ENCODE measurements at regions not wholly inside any gene's neighbourhood (a gene's known extent, or its start where the extent isn't known, plus 50 kb on each side); places are given as distances from the start of the nearest gene placed in this dataset.
A peak's percentile ranks its signal among the peaks of the same experiment; 100 is the strongest.

DNA sequence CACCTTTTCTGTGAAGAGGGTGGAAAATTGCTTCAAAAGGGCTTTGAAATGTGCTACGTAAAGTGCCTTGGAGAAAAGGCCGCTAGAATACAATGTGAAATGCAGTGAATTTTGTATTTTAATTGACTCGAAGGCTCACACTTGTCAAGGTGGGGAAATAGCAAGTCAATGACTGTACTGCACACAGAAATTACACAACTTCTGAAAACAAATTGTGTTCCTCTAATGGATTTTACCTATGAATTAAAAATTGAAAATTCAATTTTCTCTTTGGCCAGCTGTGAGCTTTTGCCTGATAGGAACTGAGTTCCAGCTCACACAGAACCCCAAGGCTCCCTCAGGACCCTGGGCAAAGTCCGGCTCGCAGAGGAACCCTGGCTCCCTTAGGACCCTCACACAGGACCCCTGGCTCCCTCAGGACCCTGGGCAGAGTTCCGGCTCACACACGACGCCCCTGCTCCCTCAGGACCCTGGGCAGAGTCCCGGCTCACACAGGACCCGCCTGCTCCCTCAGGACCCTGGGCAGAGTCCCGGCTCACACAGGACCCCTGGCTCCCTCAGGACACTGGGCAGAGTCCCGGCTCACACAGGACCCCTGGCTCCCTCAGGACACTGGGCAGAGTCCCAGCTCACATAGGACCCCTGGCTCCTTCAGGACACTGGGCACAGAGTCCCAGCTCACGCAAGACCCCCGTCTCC lies 324.9 kb downstream of the UQCRFS1 start:
- intact Hi-C loops (cut with micrococcal nuclease) = no loop called here
- peaks cover 18% of the 10 kb centered on the region for H3K4me1 ChIP-seq
- no peak overlapping the region for H3K4me3 ChIP-seq
- no peak for DNase-seq
- H3K27ac ChIP-seq (replicated peaks) = no peak overlapping the region
- H3K36me3 ChIP-seq = no peaks in the 10 kb centered on the region
- H3K27me3 ChIP-seq (ENCODE audit: low read depth) = peaks cover 4% of the 10 kb centered on the region
- H3K9me3 ChIP-seq (replicated peaks) = no peaks in the 10 kb centered on the region
- TF ChIP-seq, protein P1, sequence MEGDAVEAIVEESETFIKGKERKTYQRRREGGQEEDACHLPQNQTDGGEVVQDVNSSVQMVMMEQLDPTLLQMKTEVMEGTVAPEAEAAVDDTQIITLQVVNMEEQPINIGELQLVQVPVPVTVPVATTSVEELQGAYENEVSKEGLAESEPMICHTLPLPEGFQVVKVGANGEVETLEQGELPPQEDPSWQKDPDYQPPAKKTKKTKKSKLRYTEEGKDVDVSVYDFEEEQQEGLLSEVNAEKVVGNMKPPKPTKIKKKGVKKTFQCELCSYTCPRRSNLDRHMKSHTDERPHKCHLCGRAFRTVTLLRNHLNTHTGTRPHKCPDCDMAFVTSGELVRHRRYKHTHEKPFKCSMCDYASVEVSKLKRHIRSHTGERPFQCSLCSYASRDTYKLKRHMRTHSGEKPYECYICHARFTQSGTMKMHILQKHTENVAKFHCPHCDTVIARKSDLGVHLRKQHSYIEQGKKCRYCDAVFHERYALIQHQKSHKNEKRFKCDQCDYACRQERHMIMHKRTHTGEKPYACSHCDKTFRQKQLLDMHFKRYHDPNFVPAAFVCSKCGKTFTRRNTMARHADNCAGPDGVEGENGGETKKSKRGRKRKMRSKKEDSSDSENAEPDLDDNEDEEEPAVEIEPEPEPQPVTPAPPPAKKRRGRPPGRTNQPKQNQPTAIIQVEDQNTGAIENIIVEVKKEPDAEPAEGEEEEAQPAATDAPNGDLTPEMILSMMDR (IDR thresholded peaks at IDR 0.05; ENCODE audit: borderline replicate concordance) = no peak

DNA sequence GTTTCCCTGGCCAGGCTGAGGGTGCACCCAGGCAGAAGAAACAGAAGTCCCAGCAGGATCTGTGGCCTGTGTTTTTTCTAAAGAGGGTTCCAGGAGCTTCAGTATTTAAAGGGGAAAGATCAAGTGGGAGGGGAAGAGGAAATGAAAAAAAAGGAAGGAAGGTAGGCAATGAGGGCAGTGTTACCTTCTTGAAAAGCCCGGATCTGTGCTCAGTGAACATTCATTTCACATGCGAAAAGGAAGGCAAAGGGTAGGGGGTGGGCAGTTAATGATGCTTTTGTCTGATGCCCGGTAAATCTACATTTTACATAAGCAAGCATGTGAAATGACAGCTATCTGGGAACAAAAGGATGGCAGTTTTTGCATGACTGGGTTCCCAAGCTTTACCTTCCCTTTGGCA lies 326.2 kb downstream of the UQCRFS1 start:
- peaks cover 4% of the 10 kb centered on the region for H3K27me3 ChIP-seq (ENCODE audit: low read depth)
- H3K4me3 ChIP-seq = peak overlapping the region; percentile 67
- TF ChIP-seq, protein P1 (IDR thresholded peaks at IDR 0.05; ENCODE audit: borderline replicate concordance) = no peak
- DNase-seq = no peak
- intact Hi-C loops (cut with micrococcal nuclease) = no loop called here
- H3K9me3 ChIP-seq (replicated peaks) = no peaks in the 10 kb centered on the region
- H3K27ac ChIP-seq (replicated peaks) = peak overlapping the region; percentile 86
- H3K36me3 ChIP-seq = no peaks in the 10 kb centered on the region
- H3K4me1 ChIP-seq = peaks cover 26% of the 10 kb centered on the region

GRCh38 chr19:28885965-28886364 lies 327.0 kb downstream of the UQCRFS1 start:
- H3K36me3 ChIP-seq = no peaks in the 10 kb centered on the region
- TF ChIP-seq, protein P1 (IDR thresholded peaks at IDR 0.05; ENCODE audit: borderline replicate concordance) = no peak
- peaks cover 4% of the 10 kb centered on the region for H3K27me3 ChIP-seq (ENCODE audit: low read depth)
- DNase-seq = no peak
- H3K4me3 ChIP-seq = peak overlapping the region; percentile 67
- peak overlapping the region; percentile 86 for H3K27ac ChIP-seq (replicated peaks)
- no peaks in the 10 kb centered on the region for H3K9me3 ChIP-seq (replicated peaks)
- intact Hi-C loops (cut with micrococcal nuclease) = no loop called here
- peaks cover 26% of the 10 kb centered on the region for H3K4me1 ChIP-seq

DNA sequence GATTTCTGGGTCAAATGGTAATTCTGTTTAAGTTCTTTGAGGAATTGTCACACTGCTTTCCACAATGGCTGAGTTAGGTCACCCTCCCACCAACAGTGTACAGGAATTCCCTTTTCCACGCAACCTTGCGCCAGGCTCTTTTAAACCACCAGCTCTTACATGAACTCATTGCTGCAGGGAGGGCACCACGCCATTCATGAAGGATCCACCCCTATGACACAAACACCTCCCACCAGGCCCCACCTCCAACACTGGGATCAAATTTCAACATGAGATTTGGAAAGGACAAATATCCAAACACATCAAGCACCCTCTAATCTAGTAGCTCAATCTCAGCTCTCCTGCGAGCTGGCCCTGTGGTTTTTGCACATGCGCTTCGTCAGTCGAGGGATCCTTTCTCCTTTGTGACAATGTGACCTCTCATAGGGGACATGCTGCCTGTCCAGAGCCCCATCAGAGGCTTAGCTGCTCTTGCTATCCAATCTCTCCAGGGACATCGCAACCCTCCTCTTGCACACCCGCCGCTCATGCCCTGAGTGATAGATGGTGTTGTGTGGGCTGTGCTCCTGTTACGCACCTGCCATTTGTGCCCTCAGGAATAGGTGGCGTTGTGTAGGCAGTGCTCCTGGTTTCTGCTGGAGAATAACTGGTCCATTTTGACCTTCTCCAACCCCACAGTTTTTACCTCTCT lies 328.0 kb downstream of the UQCRFS1 start:
- H3K27ac ChIP-seq (replicated peaks) = peak overlapping the region; percentile 86
- TF ChIP-seq, protein P1 (IDR thresholded peaks at IDR 0.05; ENCODE audit: borderline replicate concordance) = no peak
- peaks cover 4% of the 10 kb centered on the region for H3K27me3 ChIP-seq (ENCODE audit: low read depth)
- H3K4me1 ChIP-seq = peaks cover 33% of the 10 kb centered on the region
- intact Hi-C loops (cut with micrococcal nuclease) = no loop called here
- H3K9me3 ChIP-seq (replicated peaks) = no peaks in the 10 kb centered on the region
- no peaks in the 10 kb centered on the region for H3K36me3 ChIP-seq
- DNase-seq = peak; percentile 41
- H3K4me3 ChIP-seq = peak overlapping the region; percentile 67

- peak; percentile 52 for DNase-seq
- H3K27me3 ChIP-seq (ENCODE audit: low read depth) = peaks cover 4% of the 10 kb centered on the region
- peak overlapping the region; percentile 67 for H3K4me3 ChIP-seq
- TF ChIP-seq, protein P1 (IDR thresholded peaks at IDR 0.05; ENCODE audit: borderline replicate concordance) = no peak
- H3K9me3 ChIP-seq (replicated peaks) = no peaks in the 10 kb centered on the region
- H3K36me3 ChIP-seq = no peaks in the 10 kb centered on the region
- intact Hi-C loops (cut with micrococcal nuclease) = no loop called here
- peak overlapping the region; percentile 86 for H3K27ac ChIP-seq (replicated peaks)
- peaks cover 33% of the 10 kb centered on the region for H3K4me1 ChIP-seq
Measured at GRCh38 chr19:28883241-28883693, 329.7 kb downstream of the UQCRFS1 start.

Measured in left ventricle myocardium inferior (tissue), 1 donor.